GM18870 (cell line): ENCODE measurements at regions not wholly inside any gene's neighbourhood (a gene's known extent, or its start where the extent isn't known, plus 50 kb on each side); places are given as distances from the start of the nearest gene placed in this dataset.

Experiments used
- ATAC-seq: cut with Tn5 transposase; IDR thresholded peaks from one replicate; pipeline ENCODE4 v1.9.1; 2021; ENCODE audit warnings: moderate library complexity; ENCODE audit not compliant: unreplicated experiment

DNA sequence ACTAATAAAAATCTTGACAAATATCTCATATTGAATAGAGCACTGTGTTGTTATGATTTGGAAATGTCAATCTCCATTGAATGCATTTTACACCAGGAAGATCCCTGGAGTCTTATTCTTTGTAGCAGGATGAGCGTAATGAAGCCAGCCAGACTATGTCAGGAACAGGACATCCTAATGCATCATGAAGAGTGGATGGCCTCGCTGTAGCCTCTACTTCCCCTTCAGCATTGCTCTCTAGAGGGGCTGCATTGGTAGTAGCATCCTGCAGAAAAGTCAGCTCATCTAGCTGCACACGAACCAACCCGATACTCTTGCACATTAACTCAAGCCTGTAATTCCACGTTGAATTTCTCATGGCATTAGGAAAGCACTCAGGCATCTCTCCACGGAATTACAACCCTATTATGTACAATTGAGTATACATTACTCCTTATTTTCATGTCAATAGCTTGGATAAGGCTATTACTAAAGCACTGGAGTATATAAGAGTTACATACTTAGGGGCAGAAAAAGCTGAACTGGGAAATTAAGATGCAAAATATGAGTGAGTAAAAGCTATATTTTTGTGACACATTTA is 76.1 kb downstream of the CMPK2 start:
- no peak for ATAC-seq

DNA sequence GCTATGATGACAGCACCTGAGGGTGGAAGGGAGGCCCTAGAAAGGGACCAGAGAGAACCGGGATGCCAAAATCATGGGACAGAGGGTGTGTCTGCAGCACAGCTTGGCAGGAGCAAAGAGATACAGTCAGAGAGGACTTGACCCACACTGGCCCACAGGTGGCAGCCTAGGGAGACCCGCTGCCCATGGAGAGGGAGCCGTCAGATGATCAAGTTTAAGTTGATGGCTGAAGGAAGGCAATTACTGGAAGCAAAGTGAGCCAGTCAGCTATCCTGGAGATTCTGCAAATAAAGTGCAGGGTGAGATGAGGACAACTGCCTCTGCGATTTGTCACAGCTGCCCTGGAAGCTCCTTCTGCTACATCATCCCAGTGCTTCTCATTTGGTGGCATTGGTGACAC is 74.0 kb downstream of the CMPK2 start:
- ATAC-seq: no peak

DNA sequence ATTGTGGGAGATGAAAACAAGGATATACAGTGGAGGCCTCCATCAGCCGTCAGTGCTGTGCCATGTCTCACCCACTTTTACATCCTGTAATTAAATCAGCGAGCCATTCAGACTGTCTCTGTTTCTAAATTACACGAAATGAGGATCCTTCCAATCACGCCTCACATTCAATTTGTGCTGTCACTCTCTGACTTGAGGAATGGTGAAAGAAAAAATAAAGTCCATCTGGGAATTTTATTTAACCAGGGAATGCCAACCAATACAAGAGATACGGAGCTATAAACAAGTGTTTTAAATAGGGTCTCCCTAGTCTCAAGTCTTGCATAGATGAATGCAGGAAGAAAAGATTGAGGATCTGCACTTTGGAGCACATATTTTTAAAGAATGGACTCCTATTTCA is 72.8 kb downstream of the CMPK2 start:
- no peak for ATAC-seq

DNA sequence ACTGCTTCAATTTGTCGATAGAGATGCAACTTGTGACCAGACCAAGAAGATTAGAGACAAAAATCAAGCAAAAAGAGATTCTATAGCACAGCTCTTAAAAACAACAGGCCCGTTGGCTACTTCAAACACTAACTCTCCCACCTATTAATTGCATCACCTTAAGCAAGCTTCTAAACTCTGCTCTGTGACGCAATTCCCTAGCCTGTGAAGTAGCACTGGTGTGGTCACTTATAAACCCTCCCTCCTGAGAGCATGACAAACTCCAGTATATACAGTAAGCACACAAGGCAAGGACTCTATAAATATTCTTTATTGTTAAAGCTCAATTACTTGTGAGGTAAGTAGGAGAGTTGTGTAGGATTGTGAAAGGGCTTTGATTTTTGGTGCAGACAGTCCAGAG is 72.3 kb downstream of the CMPK2 start:
- no peak for ATAC-seq

DNA sequence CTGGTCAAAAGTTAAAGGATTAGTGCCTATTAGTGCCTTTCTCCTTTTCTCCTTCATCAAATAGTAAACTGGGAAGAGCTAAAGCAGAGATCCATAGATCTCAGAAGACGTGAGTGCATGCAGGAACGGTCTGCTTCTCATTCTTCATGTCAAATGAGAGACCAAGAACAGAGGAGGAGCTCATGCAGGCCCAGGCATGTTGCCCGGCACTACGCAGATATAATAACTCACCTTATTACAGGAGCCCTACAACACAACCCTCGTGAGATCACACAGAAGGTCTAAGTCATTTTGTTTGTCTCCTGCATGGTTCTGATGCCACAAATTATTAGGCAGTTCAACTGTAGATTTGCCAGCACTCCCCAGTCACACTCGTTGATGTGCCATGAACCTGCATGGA is 71.8 kb downstream of the CMPK2 start:
- ATAC-seq: no peak

DNA sequence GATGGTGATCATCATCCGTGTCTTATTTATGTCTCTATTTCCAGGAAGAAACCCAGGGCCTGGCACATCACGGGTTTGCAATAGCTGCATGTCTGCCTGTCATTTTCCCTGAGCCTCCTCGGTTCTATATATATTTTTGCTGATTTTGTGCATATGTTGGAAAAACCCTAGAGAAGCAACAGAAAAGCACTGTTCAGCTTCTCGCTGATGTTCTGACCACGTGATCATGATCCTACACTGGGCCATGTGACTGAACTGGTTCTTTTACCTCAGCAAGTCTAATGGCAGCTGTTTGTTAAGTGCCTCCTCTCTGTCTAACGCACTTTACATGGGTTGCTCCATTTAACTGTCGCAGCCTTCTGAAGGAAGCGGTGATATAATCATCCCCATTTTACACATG is 71.3 kb downstream of the CMPK2 start:
- no peak for ATAC-seq
